HUDEP-2 (cell line): ENCODE measurements at regions not wholly inside any gene's neighbourhood (a gene's known extent, or its start where the extent isn't known, plus 50 kb on each side); places are given as distances from the start of the nearest gene placed in this dataset.
A peak's percentile ranks its signal among the peaks of the same experiment; 100 is the strongest.
"Not testable (repeated sequence)": the region's sequence is repeated elsewhere in the genome, so short reads cannot be mapped to it uniquely, and the experiment has no call there.

Experiments
- DNase-seq, 76 experiments: peaks; one replicate each; lab custom pipeline; 2025; ENCODE audit not compliant: unreplicated experiment in 76 of 76; lab: John Stamatoyannopoulos, UW

DNA sequence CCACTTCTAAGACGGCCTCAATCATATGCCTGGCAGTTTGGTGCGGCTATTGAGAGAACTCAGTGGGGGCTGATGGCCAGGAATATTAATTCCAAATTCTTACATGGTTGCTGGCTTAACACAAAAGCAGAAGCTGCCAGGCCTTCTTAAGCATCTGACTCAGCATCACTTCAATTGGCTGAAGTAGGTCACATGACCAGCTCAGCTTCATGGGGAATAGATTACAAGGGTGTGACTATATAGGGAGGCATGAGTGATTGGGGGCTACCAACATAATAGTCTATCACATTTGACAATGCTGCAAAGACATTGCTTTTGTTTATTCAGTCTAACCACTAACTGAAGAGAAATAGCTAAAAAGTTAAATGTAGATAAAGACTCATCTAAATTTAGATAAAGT is 101.6 kb upstream of the ANKRD28 start:
- DNase-seq = peak in 18 of 76 experiments; percentile 1 to 36 (median 13)

DNA sequence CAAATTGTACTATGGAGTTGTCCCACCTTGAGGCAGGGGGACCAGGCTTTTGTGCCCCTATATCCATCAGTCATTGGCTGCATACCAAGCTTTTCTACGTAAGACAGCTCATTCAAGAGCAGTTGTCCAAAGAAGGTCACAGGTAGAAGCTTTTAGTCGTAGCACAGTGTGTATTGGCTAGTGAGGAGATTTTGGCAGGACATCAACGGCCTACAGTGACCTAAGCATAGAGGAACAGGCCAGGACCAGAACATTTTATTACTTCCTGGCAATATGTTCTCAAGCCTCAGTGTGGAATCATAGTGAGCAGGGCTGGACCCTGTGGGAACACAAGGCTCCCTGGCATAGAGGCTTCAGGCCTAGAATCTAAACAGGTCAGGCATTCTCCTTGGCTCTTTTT is 105.4 kb upstream of the ANKRD28 start:
- no peak for DNase-seq

DNA sequence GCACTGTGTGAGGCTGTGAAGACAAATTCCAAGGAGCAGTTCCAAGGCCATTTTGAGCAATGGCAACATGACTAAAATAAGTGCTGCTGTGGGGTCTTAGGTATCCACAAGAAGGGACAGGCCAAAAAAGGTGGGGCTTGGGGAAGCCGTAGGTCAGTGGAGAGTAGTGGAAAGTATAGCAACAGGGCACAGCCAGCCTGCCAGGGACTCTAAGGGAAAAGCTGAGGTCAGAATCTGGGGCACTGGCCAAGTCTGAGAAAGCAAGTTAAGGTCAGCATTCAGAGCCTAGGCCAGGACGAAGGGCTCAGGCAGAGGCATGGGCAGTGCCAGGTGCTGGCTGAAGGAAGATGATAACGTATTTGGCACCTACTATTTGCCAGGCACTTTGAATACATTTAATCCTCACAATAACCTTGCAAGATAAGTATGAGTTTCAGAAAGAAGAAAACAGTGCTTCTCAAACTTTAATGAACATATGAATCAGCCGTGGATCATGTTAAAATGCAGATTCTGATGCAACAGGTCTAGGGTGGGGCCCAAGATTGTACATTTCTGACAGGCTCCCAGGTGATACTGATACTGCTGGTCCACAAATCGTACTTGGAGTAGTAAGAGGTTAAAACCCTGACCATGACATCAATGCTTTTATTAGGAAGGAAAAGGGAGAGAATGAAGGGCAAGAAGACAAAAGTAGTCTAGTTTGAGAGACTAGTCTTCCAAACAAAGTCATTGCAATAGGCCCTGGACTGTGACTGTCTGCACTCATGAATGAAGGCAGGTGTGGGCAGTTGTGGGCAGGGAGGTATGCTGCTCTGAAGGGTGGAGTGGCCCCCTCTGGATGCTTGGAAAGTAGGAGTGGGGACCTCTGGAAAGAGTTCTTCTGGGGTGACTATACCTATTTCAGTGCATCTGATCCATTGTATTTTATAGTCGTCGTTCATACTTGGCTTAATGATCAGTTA is 106.3 kb upstream of the ANKRD28 start:
- DNase-seq = no peak

DNA sequence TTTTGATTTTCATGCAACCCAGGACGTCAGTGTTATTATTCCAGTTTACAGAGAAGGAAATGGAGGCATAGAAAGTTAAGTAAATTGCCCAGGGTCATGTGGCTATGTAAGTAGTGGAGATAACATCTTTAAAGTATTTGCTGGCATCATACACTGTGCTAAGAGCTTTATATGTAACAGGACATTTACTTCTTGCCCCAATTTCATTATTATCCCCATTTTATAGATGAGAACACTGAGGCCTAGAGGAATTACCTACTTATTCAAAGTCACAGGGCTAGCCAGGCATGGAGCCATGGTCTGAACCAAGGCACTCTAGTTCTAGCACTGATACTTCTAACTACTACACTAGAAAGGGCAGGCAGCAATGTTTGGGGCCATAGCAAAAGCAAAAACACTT is 107.3 kb upstream of the ANKRD28 start:
- DNase-seq = no peak

GRCh38 chr3:15907403-15907802 is 109.6 kb upstream of the ANKRD28 start:
- not testable (repeated sequence) for DNase-seq

DNA sequence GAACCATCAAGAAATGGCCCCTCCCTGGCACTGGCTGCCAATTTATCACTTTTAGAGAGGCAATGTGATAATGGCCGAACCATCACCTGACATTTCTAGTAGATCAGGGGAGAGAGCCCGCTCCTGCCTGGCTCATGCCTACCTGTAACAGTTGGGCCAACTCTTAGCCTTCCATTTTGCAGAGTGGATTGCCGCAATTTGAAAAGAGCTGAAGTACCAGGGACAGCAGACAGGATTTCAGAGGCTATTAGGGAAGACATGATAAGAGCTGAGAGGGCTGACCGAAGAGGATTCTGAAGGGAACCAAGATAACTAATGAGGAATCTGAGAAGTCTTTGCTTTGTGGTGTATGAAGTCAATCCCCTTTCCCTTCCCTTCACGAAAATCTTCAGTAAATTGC is 121.2 kb upstream of the ANKRD28 start:
- DNase-seq = no peak

DNA sequence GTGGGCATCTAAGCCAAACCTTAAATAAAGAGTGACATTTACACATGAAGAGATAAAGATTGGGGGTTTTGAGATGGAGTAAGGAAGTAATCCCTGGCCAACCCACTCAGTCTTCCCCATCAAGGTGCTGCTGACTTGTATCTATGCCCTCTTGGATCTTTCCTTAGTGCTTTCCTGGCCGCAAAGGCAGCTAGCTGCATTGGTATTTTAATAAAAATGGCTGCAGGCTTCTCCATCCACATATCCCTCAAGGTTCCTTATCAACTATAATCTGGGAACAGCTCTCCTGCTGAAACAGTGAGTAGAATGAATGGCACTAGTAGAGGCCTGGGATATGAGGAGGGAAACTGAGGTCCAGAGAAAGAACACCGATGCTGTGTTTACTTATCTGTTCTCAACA is 122.2 kb upstream of the ANKRD28 start:
- DNase-seq = no peak

- no peak for DNase-seq
These were observed 126.0 kb upstream of the ANKRD28 start for GRCh38 chr3:15923640-15924405.

DNA sequence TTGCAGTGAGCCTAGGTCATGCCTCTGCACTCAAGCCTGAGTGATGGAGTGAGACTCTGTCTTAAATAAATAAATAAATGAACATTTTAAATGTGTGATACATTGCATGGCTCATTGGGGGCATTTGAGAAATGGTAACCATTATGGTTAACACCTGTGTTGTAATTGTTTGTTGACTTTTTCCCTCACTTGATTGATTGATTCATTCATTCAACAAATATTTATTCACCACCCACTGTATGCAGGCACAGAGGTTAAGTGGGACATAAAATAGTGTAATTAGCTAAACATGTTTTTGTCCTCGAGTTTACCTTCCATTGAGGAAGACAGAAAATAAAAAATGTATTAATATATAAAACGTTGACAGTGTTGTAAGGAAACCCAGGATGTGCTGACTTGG is 127.1 kb upstream of the ANKRD28 start:
- DNase-seq = no peak

GRCh38 chr3:15926871-15927270 is 129.1 kb upstream of the ANKRD28 start:
- no peak for DNase-seq

- no peak for DNase-seq
These were observed 130.2 kb upstream of the ANKRD28 start for GRCh38 chr3:15927969-15928368.

GRCh38 chr3:15929944-15930571 is 132.3 kb upstream of the ANKRD28 start:
- no peak for DNase-seq

GRCh38 chr3:15932348-15933300 is 134.8 kb upstream of the ANKRD28 start:
- DNase-seq = no peak

DNA sequence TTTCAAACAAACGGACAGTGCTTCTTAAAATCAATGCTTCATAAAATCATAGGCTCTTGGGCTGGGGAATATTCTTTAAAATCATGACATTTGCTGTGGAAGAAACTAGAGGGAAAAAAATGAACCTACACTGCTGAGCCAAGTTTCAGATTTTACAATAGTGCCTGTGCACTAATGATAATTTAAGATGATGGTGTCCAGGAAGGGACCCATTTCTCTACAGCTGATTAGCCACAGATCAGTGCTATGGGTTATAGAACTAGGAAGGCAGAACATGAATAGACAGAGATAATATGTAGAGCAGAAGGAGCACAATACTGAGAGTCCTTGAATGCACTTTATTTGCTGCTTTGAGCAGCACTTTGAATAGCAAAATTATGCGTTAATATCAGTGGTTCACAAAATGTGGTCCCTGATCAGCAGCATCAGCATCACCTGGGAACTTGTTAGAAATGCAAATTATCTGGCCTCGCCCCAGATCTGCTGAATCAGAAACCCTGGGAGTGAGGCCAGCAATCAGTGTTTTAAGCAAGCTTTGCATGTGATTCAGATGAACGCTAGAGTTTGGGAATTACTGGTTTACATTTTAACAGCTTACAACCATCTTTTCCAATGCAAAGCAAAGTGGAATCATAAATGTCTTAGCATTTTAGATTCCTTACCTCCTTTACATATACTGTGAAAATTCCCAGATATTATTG is 135.8 kb upstream of the ANKRD28 start:
- no peak for DNase-seq

GRCh38 chr3:15934389-15935195 is 136.8 kb upstream of the ANKRD28 start:
- DNase-seq = no peak

DNA sequence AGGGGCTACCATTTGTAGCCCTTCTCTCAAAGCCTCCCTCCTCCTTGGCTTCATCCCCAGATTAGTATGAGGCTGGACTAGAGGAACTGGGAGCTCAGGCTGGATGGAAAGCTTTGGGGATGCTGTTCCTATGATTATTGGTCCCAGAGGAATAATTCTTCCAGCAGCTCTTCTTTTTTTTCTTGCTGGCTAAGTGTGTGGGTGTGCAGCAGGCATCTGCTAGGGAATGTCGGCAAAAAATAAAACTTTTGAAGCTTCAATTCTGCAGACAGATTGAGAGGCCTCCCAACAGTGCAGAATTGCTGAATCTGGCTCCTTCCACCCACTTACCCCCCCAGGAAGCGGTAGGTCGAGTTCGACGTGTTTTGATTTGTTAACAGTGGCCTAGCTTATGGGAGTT is 138.5 kb upstream of the ANKRD28 start:
- no peak for DNase-seq

DNA sequence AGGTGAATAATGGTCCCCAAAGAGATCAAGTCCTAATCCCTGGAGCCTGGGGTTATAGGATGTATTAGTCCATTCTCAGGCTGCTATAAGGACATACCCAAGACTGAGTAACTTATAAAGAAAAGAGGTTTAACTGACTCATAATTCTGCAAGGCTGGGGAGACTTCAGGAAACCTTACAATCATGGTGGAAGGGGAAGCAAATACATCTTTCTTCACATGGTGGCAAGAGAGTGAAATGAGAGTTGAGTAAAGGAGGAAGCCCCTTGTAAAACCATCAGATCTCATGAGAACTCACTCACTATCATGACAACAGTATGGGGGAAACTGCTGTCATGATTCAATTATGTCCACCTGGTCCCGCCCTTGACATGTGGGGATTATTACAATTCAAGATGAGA is 142.9 kb upstream of the ANKRD28 start:
- no peak for DNase-seq

DNA sequence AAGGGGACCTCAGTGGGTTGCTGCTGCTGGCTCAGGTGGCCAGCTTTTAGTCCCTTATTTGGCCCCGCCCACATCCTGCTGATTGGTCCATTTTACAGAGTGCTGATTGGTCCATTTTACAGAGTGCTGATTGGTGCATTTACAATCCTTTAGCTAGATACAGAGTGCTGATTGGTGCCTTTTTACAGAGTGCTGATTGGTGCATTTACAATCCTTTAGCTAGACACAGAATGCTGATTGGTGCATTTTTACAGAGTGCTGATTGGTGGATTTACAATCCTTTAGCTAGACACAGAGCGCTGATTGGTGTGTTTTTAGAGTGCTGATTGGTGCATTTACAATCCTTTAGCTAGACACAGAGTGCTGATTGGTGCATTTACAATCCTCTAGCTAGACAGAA is 143.7 kb upstream of the ANKRD28 start:
- not testable (repeated sequence) for DNase-seq

DNA sequence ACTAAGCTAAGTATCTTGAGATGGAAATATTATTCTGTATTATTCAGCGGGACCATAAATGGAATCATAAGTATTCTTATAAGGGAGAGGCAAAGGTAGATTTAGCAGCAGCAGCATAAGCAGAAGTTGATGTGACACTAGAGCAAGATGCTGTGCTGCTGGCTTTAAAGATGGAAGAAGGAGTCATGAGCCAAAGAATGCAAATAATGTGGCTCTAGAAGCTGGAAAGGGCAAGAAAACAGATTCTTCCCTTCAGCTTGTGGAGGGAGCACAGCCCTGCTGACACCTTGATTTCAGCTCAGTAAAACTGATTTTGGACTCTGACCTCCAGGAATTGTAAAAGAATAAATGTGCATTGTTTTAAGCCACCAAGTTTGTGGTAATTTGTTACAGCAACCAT is 144.2 kb upstream of the ANKRD28 start:
- no peak for DNase-seq
